ENCODE measurements at regions not wholly inside any gene's neighbourhood (a gene's known extent, or its start where the extent isn't known, plus 50 kb on each side); places are given as distances from the start of the nearest gene placed in this dataset.

DNA sequence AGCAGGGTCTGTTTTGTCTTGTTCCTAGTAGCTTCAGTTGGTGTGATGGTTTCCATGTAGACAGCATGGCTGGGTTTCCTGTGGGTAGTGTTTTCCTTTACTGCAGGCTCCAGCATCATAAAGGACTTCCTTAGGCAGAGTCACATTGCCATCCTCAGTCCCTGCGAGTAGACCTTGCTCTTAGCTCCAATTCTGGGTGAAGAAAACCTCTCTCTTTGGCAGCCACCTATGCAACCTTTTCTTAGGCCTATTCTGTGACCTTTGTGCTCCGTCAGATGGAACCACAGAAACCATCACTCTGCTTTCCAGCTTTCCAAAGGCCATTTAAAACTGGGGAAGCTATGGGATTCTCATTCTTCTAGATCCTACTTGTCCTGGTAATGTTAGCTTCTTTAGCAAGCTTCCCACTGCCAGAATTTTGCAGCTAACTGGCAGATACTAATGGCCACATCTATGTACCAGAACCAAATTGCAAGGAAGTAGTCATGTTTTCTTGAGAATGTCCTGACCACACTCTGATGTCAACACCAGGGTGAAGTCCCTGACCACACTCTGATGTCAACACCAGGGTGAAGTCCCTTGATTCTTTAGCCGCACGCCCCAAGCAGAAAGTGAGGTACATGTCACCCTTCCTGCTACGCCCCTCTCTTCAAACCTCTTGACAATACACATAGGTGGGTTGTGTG lies 646.6 kb upstream of the HS3ST5 start:
- Histone ChIP-seq H3K36me3 (no peaks in the 10 kb centered on the region), H3K4me3 (no peak overlapping the region), H3K27ac (no peak overlapping the region), H3K9me3 (no peaks in the 10 kb centered on the region), H3K4me1 (no peaks in the 10 kb centered on the region), H3K27me3 (no peaks in the 10 kb centered on the region)
- TF ChIP-seq, protein P1, sequence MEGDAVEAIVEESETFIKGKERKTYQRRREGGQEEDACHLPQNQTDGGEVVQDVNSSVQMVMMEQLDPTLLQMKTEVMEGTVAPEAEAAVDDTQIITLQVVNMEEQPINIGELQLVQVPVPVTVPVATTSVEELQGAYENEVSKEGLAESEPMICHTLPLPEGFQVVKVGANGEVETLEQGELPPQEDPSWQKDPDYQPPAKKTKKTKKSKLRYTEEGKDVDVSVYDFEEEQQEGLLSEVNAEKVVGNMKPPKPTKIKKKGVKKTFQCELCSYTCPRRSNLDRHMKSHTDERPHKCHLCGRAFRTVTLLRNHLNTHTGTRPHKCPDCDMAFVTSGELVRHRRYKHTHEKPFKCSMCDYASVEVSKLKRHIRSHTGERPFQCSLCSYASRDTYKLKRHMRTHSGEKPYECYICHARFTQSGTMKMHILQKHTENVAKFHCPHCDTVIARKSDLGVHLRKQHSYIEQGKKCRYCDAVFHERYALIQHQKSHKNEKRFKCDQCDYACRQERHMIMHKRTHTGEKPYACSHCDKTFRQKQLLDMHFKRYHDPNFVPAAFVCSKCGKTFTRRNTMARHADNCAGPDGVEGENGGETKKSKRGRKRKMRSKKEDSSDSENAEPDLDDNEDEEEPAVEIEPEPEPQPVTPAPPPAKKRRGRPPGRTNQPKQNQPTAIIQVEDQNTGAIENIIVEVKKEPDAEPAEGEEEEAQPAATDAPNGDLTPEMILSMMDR (IDR thresholded peaks at IDR 0.05): no peak
- intact Hi-C loops (cut with DNase I; ENCODE audit: low total_unique reads): loop anchor here (2.0 kb wide), 1 partner anchor 69 kb away; no protein-coding TSS in a partner anchor
- DNase-seq: no peak

DNA sequence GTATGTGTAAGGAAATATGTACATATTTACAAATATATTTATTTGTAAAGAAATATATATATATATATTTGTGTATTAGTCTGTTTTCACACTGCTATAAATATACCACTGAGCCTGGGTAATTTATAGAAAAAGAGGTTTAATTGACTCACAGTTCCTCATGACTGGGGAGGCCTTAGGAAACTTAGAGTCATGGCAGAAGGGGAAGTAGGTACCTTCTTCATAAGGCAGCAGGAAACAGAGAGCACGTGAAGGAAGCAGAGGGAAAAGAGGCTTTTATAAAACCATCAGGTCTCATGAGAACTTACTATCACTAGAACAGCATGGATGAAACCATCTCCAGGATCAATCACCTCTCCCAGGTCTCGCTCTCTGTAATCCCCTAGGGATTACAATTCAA lies 644.5 kb upstream of the HS3ST5 start:
- no peak for DNase-seq
- no peak overlapping the region for H3K4me3 ChIP-seq
- no peaks in the 10 kb centered on the region for H3K36me3 ChIP-seq
- TF ChIP-seq, protein P1 (IDR thresholded peaks at IDR 0.05): no peak
- no peaks in the 10 kb centered on the region for H3K4me1 ChIP-seq
- H3K27ac ChIP-seq: no peak overlapping the region
- no peaks in the 10 kb centered on the region for H3K9me3 ChIP-seq
- intact Hi-C loops (cut with DNase I; ENCODE audit: low total_unique reads): no loop called here
- no peaks in the 10 kb centered on the region for H3K27me3 ChIP-seq

DNA sequence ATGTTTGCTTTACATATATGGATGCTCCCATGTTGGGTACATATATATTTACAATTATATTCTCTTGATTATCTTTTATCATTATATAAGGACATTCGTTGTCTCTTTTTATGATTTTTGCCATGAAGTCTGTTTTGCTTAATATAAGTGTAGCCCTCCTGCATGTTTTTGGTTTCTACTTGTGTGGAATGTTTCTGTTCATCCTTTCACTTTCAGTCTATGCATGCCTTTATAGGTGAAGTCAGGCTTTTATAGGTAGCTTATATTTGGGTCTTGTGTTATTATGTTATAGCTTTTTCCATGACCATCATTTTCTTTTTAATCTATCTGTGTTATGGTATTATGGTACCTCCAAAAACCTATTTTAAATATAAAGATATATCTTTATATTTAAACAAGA lies 612.5 kb upstream of the HS3ST5 start:
- intact Hi-C loops (cut with DNase I; ENCODE audit: low total_unique reads): no loop called here
- Histone ChIP-seq H3K4me1 (no peaks in the 10 kb centered on the region), H3K27ac (no peak overlapping the region), H3K4me3 (no peak overlapping the region), H3K9me3 (no peaks in the 10 kb centered on the region), H3K36me3 (no peaks in the 10 kb centered on the region), H3K27me3 (no peaks in the 10 kb centered on the region)
- no peak for DNase-seq
- TF ChIP-seq, protein P1 (IDR thresholded peaks at IDR 0.05): no peak

DNA sequence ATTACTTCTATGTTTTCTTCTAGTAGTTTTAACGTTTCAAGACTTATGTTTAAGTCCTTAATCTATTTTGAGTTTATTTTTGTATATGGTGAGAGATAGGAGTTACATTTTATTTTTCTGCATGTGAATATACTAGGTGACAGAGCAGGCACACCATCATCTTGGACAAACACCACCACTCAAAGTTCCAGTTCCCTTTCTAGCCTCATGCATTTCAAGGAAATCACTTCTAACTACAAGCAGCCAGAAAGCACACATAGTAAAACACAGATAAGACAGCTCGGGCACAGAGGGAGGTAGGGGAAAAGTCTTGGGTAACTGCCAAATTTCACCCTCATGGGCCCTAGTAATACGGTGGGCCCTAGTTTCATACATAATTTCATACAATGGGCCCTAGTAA lies 609.4 kb upstream of the HS3ST5 start:
- no peak overlapping the region for H3K27ac ChIP-seq
- DNase-seq: no peak
- no peaks in the 10 kb centered on the region for H3K9me3 ChIP-seq
- H3K4me1 ChIP-seq: no peaks in the 10 kb centered on the region
- H3K27me3 ChIP-seq: no peaks in the 10 kb centered on the region
- H3K36me3 ChIP-seq: no peaks in the 10 kb centered on the region
- intact Hi-C loops (cut with DNase I; ENCODE audit: low total_unique reads): no loop called here
- H3K4me3 ChIP-seq: no peak overlapping the region
- TF ChIP-seq, protein P1 (IDR thresholded peaks at IDR 0.05): no peak

DNA sequence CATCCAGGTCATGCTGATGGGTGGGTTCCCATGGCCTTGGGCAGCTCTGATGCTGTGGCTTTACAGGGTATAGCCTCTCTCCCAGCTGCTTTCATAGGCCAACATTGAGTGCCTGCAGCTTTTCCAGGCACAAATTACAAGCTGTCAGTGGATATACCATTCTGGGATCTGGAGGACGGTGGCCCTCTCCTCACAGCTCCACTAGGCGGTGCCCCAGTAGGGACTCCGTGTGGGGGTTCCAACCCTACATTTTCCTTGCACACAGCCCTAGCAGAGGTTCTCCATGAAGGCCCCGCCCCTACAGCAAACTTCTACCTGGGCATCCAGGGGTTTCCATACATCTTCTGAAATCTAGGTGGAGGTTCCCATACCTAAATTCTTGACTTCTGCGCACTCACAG lies 602.6 kb upstream of the HS3ST5 start:
- no peaks in the 10 kb centered on the region for H3K27me3 ChIP-seq
- DNase-seq: no peak
- H3K9me3 ChIP-seq: peaks cover 0 to 5% (median 0%) of the 10 kb centered on the region in 3 donors
- no peak overlapping the region for H3K4me3 ChIP-seq
- H3K27ac ChIP-seq: no peak overlapping the region
- intact Hi-C loops (cut with DNase I; ENCODE audit: low total_unique reads): no loop called here
- H3K4me1 ChIP-seq: no peaks in the 10 kb centered on the region
- no peaks in the 10 kb centered on the region for H3K36me3 ChIP-seq
- TF ChIP-seq, protein P1 (IDR thresholded peaks at IDR 0.05): no peak

DNA sequence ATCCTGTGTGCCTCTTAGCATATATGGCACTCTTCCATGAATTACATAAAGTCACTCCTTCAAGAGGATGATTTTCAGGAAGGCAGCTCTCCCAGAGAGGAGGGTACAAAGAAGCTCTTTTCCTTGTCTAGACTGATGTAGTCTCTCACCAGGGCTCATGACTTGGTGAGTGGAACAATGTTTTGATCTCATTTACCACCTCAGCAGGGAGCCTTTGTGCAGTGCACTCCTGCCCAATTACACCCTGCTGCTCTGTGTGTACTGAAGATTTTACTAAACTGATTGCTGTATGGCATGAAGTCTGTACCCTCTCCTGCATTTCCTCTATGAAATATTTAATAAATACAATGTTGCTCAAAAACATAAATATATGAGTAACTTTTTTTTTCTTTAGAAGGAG lies 598.3 kb upstream of the HS3ST5 start:
- Histone ChIP-seq H3K9me3 (peaks cover 0 to 5% (median 0%) of the 10 kb centered on the region in 3 donors), H3K4me1 (no peaks in the 10 kb centered on the region), H3K27ac (no peak overlapping the region), H3K27me3 (no peaks in the 10 kb centered on the region), H3K4me3 (no peak overlapping the region), H3K36me3 (no peaks in the 10 kb centered on the region)
- intact Hi-C loops (cut with DNase I; ENCODE audit: low total_unique reads): no loop called here
- TF ChIP-seq, protein P1 (IDR thresholded peaks at IDR 0.05): no peak
- no peak for DNase-seq
